ENCODE measurements at regions not wholly inside any gene's neighbourhood (a gene's known extent, or its start where the extent isn't known, plus 50 kb on each side); places are given as distances from the start of the nearest gene placed in this dataset.
A peak's percentile ranks its signal among the peaks of the same experiment; 100 is the strongest.

DNA sequence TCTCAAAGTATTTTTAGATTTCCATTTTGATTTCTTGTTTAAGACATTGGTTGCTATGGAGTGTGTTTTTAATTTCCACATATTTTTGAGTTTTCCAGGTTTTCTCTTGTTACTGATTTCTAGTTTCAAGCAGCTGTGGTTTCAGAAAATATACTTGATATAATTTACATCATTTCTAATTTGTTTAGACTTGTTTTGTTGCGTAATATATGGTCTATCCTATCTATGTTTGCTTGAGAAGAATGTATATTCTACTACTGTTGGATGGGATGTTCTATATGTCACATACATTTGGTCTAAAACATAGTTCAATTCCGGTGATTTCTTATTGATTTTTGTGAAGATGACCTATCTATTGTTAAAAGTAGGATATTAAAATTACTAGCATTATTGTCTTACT is 170.5 kb upstream of the EMCN start:
- Histone ChIP-seq H2BK15ac (ENCODE audit: low read length) (no peak overlapping the region), H2AFZ (ENCODE audit: low read length) (no peak overlapping the region), H3K36me3 (replicated peaks in 1 of 2; ENCODE audit: control insufficient read depth in 2 of 2, insufficient read depth in 2 of 2, low read length in 2 of 2) (no peaks in the 10 kb centered on the region), H3K27me3 (ENCODE audit: control insufficient read depth in 3 of 3, insufficient read depth in 3 of 3, low read depth in 1 of 3, low read length in 3 of 3) (no peaks in the 10 kb centered on the region), H3K4me1 (ENCODE audit: control insufficient read depth in 2 of 2, insufficient read depth in 1 of 2, low read depth in 1 of 2, low read length in 2 of 2) (no peaks in the 10 kb centered on the region), H4K91ac (ENCODE audit: low read depth, low read length, poor library complexity) (no peak overlapping the region), H3K79me1 (ENCODE audit: low read depth, low read length) (no peaks in the 10 kb centered on the region), H2AK5ac (ENCODE audit: low read depth, low read length) (no peak overlapping the region), H3K4me2 (ENCODE audit: insufficient read depth, low read length, poor library complexity, severe bottlenecking) (no peak overlapping the region), H3K9ac (ENCODE audit: low read depth, low read length, poor library complexity) (no peak overlapping the region), H3K4me3 (ENCODE audit: low read length in 2 of 2) (no peak overlapping the region), H3K9me3 (replicated peaks in 1 of 2; ENCODE audit: control insufficient read depth in 2 of 2, insufficient read depth in 1 of 2, low read depth in 1 of 2, low read length in 2 of 2) (no peaks in the 10 kb centered on the region), H3K23ac (ENCODE audit: low read depth, low read length, poor library complexity) (no peak overlapping the region), H4K8ac (ENCODE audit: low read depth, low read length) (no peak overlapping the region), H2BK5ac (ENCODE audit: low read length) (no peak overlapping the region), H2BK120ac (ENCODE audit: low read depth, low read length) (no peak overlapping the region), H3K4ac (ENCODE audit: low read length) (no peak overlapping the region), H2BK12ac (ENCODE audit: low read length) (no peak overlapping the region), H3K18ac (ENCODE audit: low read length) (no peak overlapping the region), H3K27ac (replicated peaks; ENCODE audit: low read length) (no peak overlapping the region), H3K14ac (ENCODE audit: low read length) (no peak overlapping the region)
- WGBS, 2 donors (ENCODE audit: extremely low coverage in 2 of 2, insufficient read length in 2 of 2, insufficient replicate concordance in 1 of 2), result no CpG with 5 or more reads among the region's 2 CpGs
- DNase-seq (ENCODE audit: low spot score), result no peak

DNA sequence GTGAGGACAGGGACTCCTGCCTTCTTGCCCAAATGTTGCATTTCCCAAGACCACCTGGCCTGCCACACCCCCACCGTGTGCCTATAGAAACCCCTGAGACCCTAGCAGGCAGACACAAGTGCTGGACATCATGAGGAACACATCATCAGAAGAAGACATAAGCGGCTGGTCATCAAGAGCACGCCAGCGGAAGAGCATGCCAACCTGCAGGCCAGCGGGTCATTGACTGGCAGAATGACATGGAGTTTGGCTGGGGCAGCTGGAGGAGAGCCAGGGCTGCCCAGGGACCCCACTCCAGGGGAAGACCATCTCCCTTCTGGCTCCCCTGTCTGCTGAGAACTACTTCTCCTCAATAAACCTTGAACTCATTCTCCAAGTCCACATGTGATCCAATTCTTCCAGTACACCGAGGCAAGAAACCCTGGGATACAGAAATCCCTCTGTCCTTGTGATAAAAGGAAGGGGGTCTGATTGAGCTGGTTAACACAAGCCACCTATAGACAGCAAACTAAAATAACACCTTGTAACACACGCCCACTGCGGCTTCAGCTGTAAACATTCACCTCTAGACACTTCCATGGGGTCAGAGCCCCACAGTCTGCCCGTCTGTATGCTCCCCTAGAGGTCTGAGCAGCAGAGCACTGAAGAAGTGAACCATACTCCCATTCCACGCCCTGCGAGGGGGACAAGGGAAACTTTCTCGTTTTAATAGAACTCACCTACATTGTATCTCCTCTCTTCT is 164.8 kb upstream of the EMCN start:
- no peak overlapping the region for H3K4me3 ChIP-seq (ENCODE audit: low read length in 2 of 2)
- peak overlapping the region; percentile 42 for H3K18ac ChIP-seq (ENCODE audit: low read length)
- H3K27ac ChIP-seq (replicated peaks; ENCODE audit: low read length), result no peak overlapping the region
- peak overlapping the region; percentile 55 for H2BK120ac ChIP-seq (ENCODE audit: low read depth, low read length)
- peaks cover 0 to 1% of the 10 kb centered on the region in 2 donors for H3K36me3 ChIP-seq (replicated peaks in 1 of 2; ENCODE audit: control insufficient read depth in 2 of 2, insufficient read depth in 2 of 2, low read length in 2 of 2)
- no peak overlapping the region for H3K4ac ChIP-seq (ENCODE audit: low read length)
- H2BK15ac ChIP-seq (ENCODE audit: low read length), result no peak overlapping the region
- no peak overlapping the region for H3K4me2 ChIP-seq (ENCODE audit: insufficient read depth, low read length, poor library complexity, severe bottlenecking)
- H3K79me1 ChIP-seq (ENCODE audit: low read depth, low read length), result no peaks in the 10 kb centered on the region
- peak overlapping the region; percentile 65 for H2BK12ac ChIP-seq (ENCODE audit: low read length)
- H3K27me3 ChIP-seq (ENCODE audit: control insufficient read depth in 3 of 3, insufficient read depth in 3 of 3, low read depth in 1 of 3, low read length in 3 of 3), result no peaks in the 10 kb centered on the region
- no peak overlapping the region for H4K8ac ChIP-seq (ENCODE audit: low read depth, low read length)
- DNase-seq (ENCODE audit: low spot score), result no peak
- no peak overlapping the region for H4K91ac ChIP-seq (ENCODE audit: low read depth, low read length, poor library complexity)
- H3K9me3 ChIP-seq (replicated peaks in 1 of 2; ENCODE audit: control insufficient read depth in 2 of 2, insufficient read depth in 1 of 2, low read depth in 1 of 2, low read length in 2 of 2), result no peaks in the 10 kb centered on the region
- no peak overlapping the region for H3K14ac ChIP-seq (ENCODE audit: low read length)
- no peaks in the 10 kb centered on the region for H3K4me1 ChIP-seq (ENCODE audit: control insufficient read depth in 2 of 2, insufficient read depth in 1 of 2, low read depth in 1 of 2, low read length in 2 of 2)
- H2AFZ ChIP-seq (ENCODE audit: low read length), result no peak overlapping the region
- H2BK5ac ChIP-seq (ENCODE audit: low read length), result no peak overlapping the region
- H3K9ac ChIP-seq (ENCODE audit: low read depth, low read length, poor library complexity), result no peak overlapping the region
- no CpG with 5 or more reads among the region's 12 CpGs for WGBS, 2 donors (ENCODE audit: extremely low coverage in 2 of 2, insufficient read length in 2 of 2, insufficient replicate concordance in 1 of 2)
- no peak overlapping the region for H2AK5ac ChIP-seq (ENCODE audit: low read depth, low read length)
- peak overlapping the region; percentile 6 for H3K23ac ChIP-seq (ENCODE audit: low read depth, low read length, poor library complexity)

DNA sequence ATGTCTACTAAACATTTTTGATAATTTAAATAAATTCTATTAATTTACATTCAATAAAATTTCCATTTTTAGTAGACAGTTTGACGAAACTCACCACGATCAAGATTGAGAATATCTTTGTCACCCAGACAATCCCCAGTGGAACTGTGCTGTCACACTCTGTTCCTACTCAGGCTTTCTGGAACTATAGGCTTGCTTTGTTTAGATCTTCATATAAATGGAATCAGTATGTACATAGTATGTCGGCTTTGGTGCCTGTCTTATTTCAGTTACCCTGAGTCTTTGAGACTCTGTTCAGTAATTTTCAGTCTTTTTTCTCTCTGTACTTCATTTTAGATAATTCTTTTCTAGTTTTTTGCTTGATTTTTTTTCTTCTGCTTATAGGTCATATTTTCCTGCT is 163.5 kb upstream of the EMCN start:
- no peak overlapping the region for H3K27ac ChIP-seq (replicated peaks; ENCODE audit: low read length)
- no peaks in the 10 kb centered on the region for H3K27me3 ChIP-seq (ENCODE audit: control insufficient read depth in 3 of 3, insufficient read depth in 3 of 3, low read depth in 1 of 3, low read length in 3 of 3)
- no peaks in the 10 kb centered on the region for H3K9me3 ChIP-seq (replicated peaks in 1 of 2; ENCODE audit: control insufficient read depth in 2 of 2, insufficient read depth in 1 of 2, low read depth in 1 of 2, low read length in 2 of 2)
- H3K36me3 ChIP-seq (replicated peaks in 1 of 2; ENCODE audit: control insufficient read depth in 2 of 2, insufficient read depth in 2 of 2, low read length in 2 of 2), result peaks cover 0 to 1% of the 10 kb centered on the region in 2 donors
- H3K18ac ChIP-seq (ENCODE audit: low read length), result no peak overlapping the region
- no peak overlapping the region for H3K4me3 ChIP-seq (ENCODE audit: low read length in 2 of 2)
- no peaks in the 10 kb centered on the region for H3K4me1 ChIP-seq (ENCODE audit: control insufficient read depth in 2 of 2, insufficient read depth in 1 of 2, low read depth in 1 of 2, low read length in 2 of 2)
- H2BK15ac ChIP-seq (ENCODE audit: low read length), result no peak overlapping the region
- WGBS, 2 donors (ENCODE audit: extremely low coverage in 2 of 2, insufficient read length in 2 of 2, insufficient replicate concordance in 1 of 2), result no CpG with 5 or more reads among the region's 3 CpGs
- no peak overlapping the region for H3K23ac ChIP-seq (ENCODE audit: low read depth, low read length, poor library complexity)
- H3K14ac ChIP-seq (ENCODE audit: low read length), result no peak overlapping the region
- H3K79me1 ChIP-seq (ENCODE audit: low read depth, low read length), result no peaks in the 10 kb centered on the region
- no peak overlapping the region for H2BK5ac ChIP-seq (ENCODE audit: low read length)
- H4K8ac ChIP-seq (ENCODE audit: low read depth, low read length), result no peak overlapping the region
- H3K4ac ChIP-seq (ENCODE audit: low read length), result no peak overlapping the region
- H2BK120ac ChIP-seq (ENCODE audit: low read depth, low read length), result no peak overlapping the region
- H3K9ac ChIP-seq (ENCODE audit: low read depth, low read length, poor library complexity), result no peak overlapping the region
- DNase-seq (ENCODE audit: low spot score), result no peak
- H2AFZ ChIP-seq (ENCODE audit: low read length), result no peak overlapping the region
- H3K4me2 ChIP-seq (ENCODE audit: insufficient read depth, low read length, poor library complexity, severe bottlenecking), result no peak overlapping the region
- H2BK12ac ChIP-seq (ENCODE audit: low read length), result no peak overlapping the region
- H2AK5ac ChIP-seq (ENCODE audit: low read depth, low read length), result no peak overlapping the region
- no peak overlapping the region for H4K91ac ChIP-seq (ENCODE audit: low read depth, low read length, poor library complexity)

DNA sequence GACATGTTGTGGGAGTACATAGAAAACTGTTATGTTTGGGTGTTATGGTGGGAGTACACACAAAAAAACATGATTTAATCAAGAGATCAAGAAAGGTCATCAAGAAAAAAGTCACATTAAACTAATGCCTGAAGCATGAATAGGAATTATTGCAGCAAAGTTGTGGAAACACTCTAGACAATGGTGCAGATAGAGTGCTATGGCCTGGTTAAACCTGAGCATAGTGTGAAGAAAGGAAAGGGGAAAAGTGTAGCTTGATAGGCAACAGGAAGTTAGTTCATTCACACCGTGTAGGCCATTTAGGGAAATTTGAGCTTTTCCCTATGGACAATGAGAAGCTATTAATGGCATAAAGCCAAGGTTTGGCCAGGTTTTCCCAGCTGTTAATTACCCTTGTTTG is 162.1 kb upstream of the EMCN start:
- H3K27ac ChIP-seq (replicated peaks; ENCODE audit: low read length), result no peak overlapping the region
- H4K8ac ChIP-seq (ENCODE audit: low read depth, low read length), result no peak overlapping the region
- H3K4ac ChIP-seq (ENCODE audit: low read length), result no peak overlapping the region
- no peak overlapping the region for H3K18ac ChIP-seq (ENCODE audit: low read length)
- H3K23ac ChIP-seq (ENCODE audit: low read depth, low read length, poor library complexity), result no peak overlapping the region
- WGBS, 2 donors (ENCODE audit: extremely low coverage in 2 of 2, insufficient read length in 2 of 2, insufficient replicate concordance in 1 of 2), result no CpG with 5 or more reads among the region's 1 CpG
- no peak overlapping the region for H3K4me3 ChIP-seq (ENCODE audit: low read length in 2 of 2)
- no peak overlapping the region for H2AFZ ChIP-seq (ENCODE audit: low read length)
- H2BK15ac ChIP-seq (ENCODE audit: low read length), result no peak overlapping the region
- H3K9ac ChIP-seq (ENCODE audit: low read depth, low read length, poor library complexity), result no peak overlapping the region
- no peaks in the 10 kb centered on the region for H3K9me3 ChIP-seq (replicated peaks in 1 of 2; ENCODE audit: control insufficient read depth in 2 of 2, insufficient read depth in 1 of 2, low read depth in 1 of 2, low read length in 2 of 2)
- no peaks in the 10 kb centered on the region for H3K27me3 ChIP-seq (ENCODE audit: control insufficient read depth in 3 of 3, insufficient read depth in 3 of 3, low read depth in 1 of 3, low read length in 3 of 3)
- H3K14ac ChIP-seq (ENCODE audit: low read length), result no peak overlapping the region
- no peak overlapping the region for H3K4me2 ChIP-seq (ENCODE audit: insufficient read depth, low read length, poor library complexity, severe bottlenecking)
- no peak overlapping the region for H2BK5ac ChIP-seq (ENCODE audit: low read length)
- H2BK12ac ChIP-seq (ENCODE audit: low read length), result no peak overlapping the region
- no peaks in the 10 kb centered on the region for H3K79me1 ChIP-seq (ENCODE audit: low read depth, low read length)
- no peak overlapping the region for H4K91ac ChIP-seq (ENCODE audit: low read depth, low read length, poor library complexity)
- no peak overlapping the region for H2AK5ac ChIP-seq (ENCODE audit: low read depth, low read length)
- H3K36me3 ChIP-seq (replicated peaks in 1 of 2; ENCODE audit: control insufficient read depth in 2 of 2, insufficient read depth in 2 of 2, low read length in 2 of 2), result peaks cover 0 to 1% of the 10 kb centered on the region in 2 donors
- H2BK120ac ChIP-seq (ENCODE audit: low read depth, low read length), result no peak overlapping the region
- DNase-seq (ENCODE audit: low spot score), result no peak
- no peaks in the 10 kb centered on the region for H3K4me1 ChIP-seq (ENCODE audit: control insufficient read depth in 2 of 2, insufficient read depth in 1 of 2, low read depth in 1 of 2, low read length in 2 of 2)
